DND-41 (cell line): ENCODE measurements at regions not wholly inside any gene's neighbourhood (a gene's known extent, or its start where the extent isn't known, plus 50 kb on each side); places are given as distances from the start of the nearest gene placed in this dataset.

Experiments used
- CTCF ChIP-seq: IDR thresholded peaks from 2 replicates; pipeline ENCODE4 v1.5.1; 2012; ENCODE audit warnings: borderline replicate concordance, low read length, moderate library complexity, mild to moderate bottlenecking; ENCODE audit not compliant: poor library complexity, severe bottlenecking; ENCODE audit errors: extremely low read depth
- EZH2 ChIP-seq: IDR thresholded peaks from 3 replicates; pipeline ENCODE4 v1.6.1; 2012; ENCODE audit warnings: borderline replicate concordance, low read depth, mild to moderate bottlenecking, moderate library complexity, low read length, inconsistent platforms; ENCODE audit not compliant: severe bottlenecking

GRCh38 chrX:54615109-54615508 lies 85.1 kb downstream of the GNL3L start:
- TF ChIP-seq CTCF (no peak), EZH2 (no peak)
